ENCODE measurements at regions not wholly inside any gene's neighbourhood (a gene's known extent, or its start where the extent isn't known, plus 50 kb on each side); places are given as distances from the start of the nearest gene placed in this dataset.

DNA sequence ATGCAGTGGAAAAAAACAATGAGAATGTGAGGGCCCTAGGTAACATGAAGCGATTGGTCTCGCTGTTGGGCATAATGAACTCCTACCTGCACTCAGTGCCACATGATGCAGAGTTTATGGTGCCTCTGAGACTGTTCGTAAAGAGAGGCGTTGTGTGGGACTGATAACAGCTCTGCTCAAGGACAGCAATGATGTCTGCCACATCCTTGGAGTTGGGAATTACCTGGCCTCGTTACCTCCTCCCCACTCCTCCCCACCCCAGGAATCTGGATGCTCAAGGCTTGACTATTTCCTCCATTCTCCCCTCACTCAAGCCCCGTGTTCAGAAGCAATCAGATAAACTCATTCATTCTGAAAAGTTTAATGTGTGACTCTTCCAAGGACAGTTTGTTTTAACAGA, 148.0 kb upstream of the JADE1 start:
- no peaks in the 10 kb centered on the region for H4K20me1 ChIP-seq (ENCODE audit: insufficient read depth, low read length)
- no peaks in the 10 kb centered on the region for H3K36me3 ChIP-seq (ENCODE audit: insufficient read depth, low read length)
- H3K27me3 ChIP-seq (ENCODE audit: insufficient read depth, low read length), result no peaks in the 10 kb centered on the region
- no peaks in the 10 kb centered on the region for H3K9me3 ChIP-seq (ENCODE audit: low read depth, low read length)
- TF ChIP-seq, protein P1, sequence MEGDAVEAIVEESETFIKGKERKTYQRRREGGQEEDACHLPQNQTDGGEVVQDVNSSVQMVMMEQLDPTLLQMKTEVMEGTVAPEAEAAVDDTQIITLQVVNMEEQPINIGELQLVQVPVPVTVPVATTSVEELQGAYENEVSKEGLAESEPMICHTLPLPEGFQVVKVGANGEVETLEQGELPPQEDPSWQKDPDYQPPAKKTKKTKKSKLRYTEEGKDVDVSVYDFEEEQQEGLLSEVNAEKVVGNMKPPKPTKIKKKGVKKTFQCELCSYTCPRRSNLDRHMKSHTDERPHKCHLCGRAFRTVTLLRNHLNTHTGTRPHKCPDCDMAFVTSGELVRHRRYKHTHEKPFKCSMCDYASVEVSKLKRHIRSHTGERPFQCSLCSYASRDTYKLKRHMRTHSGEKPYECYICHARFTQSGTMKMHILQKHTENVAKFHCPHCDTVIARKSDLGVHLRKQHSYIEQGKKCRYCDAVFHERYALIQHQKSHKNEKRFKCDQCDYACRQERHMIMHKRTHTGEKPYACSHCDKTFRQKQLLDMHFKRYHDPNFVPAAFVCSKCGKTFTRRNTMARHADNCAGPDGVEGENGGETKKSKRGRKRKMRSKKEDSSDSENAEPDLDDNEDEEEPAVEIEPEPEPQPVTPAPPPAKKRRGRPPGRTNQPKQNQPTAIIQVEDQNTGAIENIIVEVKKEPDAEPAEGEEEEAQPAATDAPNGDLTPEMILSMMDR (IDR thresholded peaks at IDR 0.05; ENCODE audit: extremely low read depth, low read depth, low read length), result no peak
- H2AFZ ChIP-seq (ENCODE audit: low read length), result no peak overlapping the region
- H3K79me2 ChIP-seq (ENCODE audit: insufficient read depth, low read length), result no peaks in the 10 kb centered on the region
- H3K27ac ChIP-seq (ENCODE audit: low read depth, low read length), result no peak overlapping the region
- no peak for DNase-seq (ENCODE audit: insufficient read length, low spot score, missing footprints)
- no peak overlapping the region for H3K4me3 ChIP-seq (ENCODE audit: insufficient read depth, low read length)
- H3K4me2 ChIP-seq (ENCODE audit: insufficient read depth, low read length), result no peak overlapping the region
- H3K4me1 ChIP-seq (ENCODE audit: insufficient read depth, low read length), result no peaks in the 10 kb centered on the region

DNA sequence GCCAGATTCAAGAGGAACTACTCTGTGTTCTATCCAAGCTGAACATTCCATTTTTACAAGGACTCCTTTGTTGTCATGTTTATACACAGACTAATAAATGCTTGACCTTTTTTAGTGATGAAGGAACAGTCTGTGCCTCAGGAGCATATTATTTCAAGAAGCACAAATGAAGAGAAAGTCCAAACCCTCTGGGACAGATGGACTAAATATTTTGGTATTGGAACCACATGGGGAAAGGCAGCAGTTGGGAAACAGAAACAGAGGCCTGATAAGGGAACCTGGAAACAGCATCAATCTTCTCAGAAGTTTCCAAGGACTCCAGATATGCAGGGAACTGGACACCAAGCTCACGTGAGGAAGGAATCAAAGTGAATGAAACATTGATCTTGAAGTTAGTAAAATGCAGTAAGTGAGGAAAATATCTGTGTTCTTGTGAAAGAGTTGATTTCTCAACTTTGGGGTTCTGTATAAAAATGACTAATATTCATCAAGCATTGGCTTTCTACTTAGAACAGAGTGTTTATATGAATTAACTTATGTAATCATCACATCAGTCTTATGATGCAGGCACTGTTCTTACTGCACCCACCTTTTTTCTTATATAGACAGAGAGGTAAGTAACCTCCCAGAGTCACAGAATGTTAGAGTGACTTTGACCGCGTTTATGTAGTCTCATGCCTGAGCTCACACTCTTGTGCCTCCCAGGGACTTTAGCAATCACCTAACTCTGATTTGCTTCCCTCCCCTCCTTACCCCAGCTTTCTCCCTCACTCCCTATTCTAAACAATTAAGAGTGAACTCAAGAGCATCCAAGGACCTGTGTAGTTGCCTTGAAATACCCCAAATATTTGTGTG, 148.9 kb upstream of the JADE1 start:
- Histone ChIP-seq H3K4me3 (ENCODE audit: insufficient read depth, low read length) (no peak overlapping the region), H3K9me3 (ENCODE audit: low read depth, low read length) (no peaks in the 10 kb centered on the region), H3K36me3 (ENCODE audit: insufficient read depth, low read length) (no peaks in the 10 kb centered on the region), H3K27ac (ENCODE audit: low read depth, low read length) (no peak overlapping the region), H3K79me2 (ENCODE audit: insufficient read depth, low read length) (no peaks in the 10 kb centered on the region), H4K20me1 (ENCODE audit: insufficient read depth, low read length) (no peaks in the 10 kb centered on the region), H3K4me2 (ENCODE audit: insufficient read depth, low read length) (no peak overlapping the region), H3K27me3 (ENCODE audit: insufficient read depth, low read length) (no peaks in the 10 kb centered on the region), H2AFZ (ENCODE audit: low read length) (no peak overlapping the region), H3K4me1 (ENCODE audit: insufficient read depth, low read length) (no peaks in the 10 kb centered on the region)
- TF ChIP-seq, protein P1 (IDR thresholded peaks at IDR 0.05; ENCODE audit: extremely low read depth, low read depth, low read length), result no peak
- no peak for DNase-seq (ENCODE audit: insufficient read length, low spot score, missing footprints)

DNA sequence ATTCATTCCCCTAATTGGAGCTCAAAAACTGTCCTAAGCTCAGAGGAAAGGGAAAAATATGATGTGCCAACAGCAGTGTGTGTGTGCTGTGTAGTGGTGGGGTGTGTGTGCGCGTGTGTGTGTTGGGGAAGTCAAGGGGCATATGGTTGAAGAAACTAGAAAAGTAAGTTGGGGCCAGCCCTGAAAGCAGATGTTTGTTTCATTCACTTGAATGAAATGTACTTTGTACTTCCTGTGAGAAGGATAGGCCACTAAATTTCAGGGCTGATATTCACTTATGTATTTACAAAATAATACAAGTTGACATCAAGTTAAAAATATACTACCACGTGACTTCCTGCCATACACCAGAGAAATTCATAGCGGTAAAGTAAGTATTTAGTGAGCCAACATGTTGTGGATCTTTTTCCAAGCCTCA, 151.3 kb upstream of the JADE1 start:
- no peak for DNase-seq (ENCODE audit: insufficient read length, low spot score, missing footprints)
- Histone ChIP-seq H3K36me3 (ENCODE audit: insufficient read depth, low read length) (no peaks in the 10 kb centered on the region), H3K9me3 (ENCODE audit: low read depth, low read length) (no peaks in the 10 kb centered on the region), H3K27ac (ENCODE audit: low read depth, low read length) (no peak overlapping the region), H3K4me3 (ENCODE audit: insufficient read depth, low read length) (no peak overlapping the region), H3K79me2 (ENCODE audit: insufficient read depth, low read length) (no peaks in the 10 kb centered on the region), H4K20me1 (ENCODE audit: insufficient read depth, low read length) (no peaks in the 10 kb centered on the region), H3K27me3 (ENCODE audit: insufficient read depth, low read length) (no peaks in the 10 kb centered on the region), H3K4me2 (ENCODE audit: insufficient read depth, low read length) (no peak overlapping the region), H3K4me1 (ENCODE audit: insufficient read depth, low read length) (no peaks in the 10 kb centered on the region), H2AFZ (ENCODE audit: low read length) (peak overlapping the region; percentile 44)
- TF ChIP-seq, protein P1 (IDR thresholded peaks at IDR 0.05; ENCODE audit: extremely low read depth, low read depth, low read length), result no peak

DNA sequence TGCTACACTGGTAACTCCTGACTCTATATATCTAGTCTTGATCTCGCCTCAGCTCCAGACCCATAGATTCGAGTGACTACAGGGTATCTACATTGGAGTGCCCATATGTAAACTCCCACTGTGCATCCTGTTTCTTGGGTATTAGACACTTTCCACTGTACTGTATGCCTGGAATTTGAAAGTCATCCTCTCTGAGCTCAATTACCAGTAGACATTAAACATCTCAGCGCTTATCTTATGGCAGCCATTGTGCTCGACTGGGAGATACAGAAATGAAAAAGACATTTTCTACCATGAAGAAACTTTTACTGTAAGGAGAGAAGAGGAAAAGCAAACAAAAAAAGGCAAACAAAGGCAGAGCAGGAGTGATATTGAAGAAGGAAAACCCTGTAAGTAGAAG, 151.9 kb upstream of the JADE1 start:
- no peaks in the 10 kb centered on the region for H3K79me2 ChIP-seq (ENCODE audit: insufficient read depth, low read length)
- H3K4me3 ChIP-seq (ENCODE audit: insufficient read depth, low read length), result no peak overlapping the region
- no peak for DNase-seq (ENCODE audit: insufficient read length, low spot score, missing footprints)
- H2AFZ ChIP-seq (ENCODE audit: low read length), result peak overlapping the region; percentile 44
- H3K27ac ChIP-seq (ENCODE audit: low read depth, low read length), result no peak overlapping the region
- H3K4me1 ChIP-seq (ENCODE audit: insufficient read depth, low read length), result no peaks in the 10 kb centered on the region
- no peaks in the 10 kb centered on the region for H3K36me3 ChIP-seq (ENCODE audit: insufficient read depth, low read length)
- no peaks in the 10 kb centered on the region for H4K20me1 ChIP-seq (ENCODE audit: insufficient read depth, low read length)
- no peaks in the 10 kb centered on the region for H3K27me3 ChIP-seq (ENCODE audit: insufficient read depth, low read length)
- TF ChIP-seq, protein P1 (IDR thresholded peaks at IDR 0.05; ENCODE audit: extremely low read depth, low read depth, low read length), result no peak
- H3K9me3 ChIP-seq (ENCODE audit: low read depth, low read length), result no peaks in the 10 kb centered on the region
- H3K4me2 ChIP-seq (ENCODE audit: insufficient read depth, low read length), result no peak overlapping the region
